Activated T-helper 1 cell treated with anti-CD3 and anti-CD28 coated beads, Interleukin-2, amount 50 U/mL, for 16 hours (primary cell): ENCODE measurements at regions not wholly inside any gene's neighbourhood (a gene's known extent, or its start where the extent isn't known, plus 50 kb on each side); places are given as distances from the start of the nearest gene placed in this dataset.

Experiments used
- DNase-seq, 2 donors: peaks; one replicate each; pipeline ENCODE4 v3.0.0-alpha.2; 2020; ENCODE audit warnings: low read depth in 1 of 2, low spot score in 1 of 2

- DNase-seq, result no peak
These were observed 88.6 kb downstream of the KLF12 start for GRCh38 chr13:74045583-74045982.

DNA sequence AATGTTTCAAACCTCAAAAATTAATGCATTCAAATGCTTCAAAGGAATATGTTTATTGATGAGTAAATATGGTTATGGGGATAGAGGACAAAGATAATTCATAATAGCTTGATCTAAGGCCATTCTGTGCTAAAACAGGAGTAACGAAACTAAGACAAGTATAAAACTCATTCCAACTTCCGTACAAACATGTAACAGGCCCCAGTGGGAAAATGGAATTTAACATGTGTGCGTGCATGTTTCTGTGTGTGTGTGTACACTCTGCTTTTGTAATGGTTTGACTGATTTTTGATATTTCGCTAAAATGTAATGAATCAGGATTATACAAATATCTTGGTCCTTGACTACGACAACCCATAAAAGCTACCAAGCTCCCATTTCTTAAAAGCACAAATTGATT is 91.0 kb downstream of the KLF12 start:
- DNase-seq, result no peak

DNA sequence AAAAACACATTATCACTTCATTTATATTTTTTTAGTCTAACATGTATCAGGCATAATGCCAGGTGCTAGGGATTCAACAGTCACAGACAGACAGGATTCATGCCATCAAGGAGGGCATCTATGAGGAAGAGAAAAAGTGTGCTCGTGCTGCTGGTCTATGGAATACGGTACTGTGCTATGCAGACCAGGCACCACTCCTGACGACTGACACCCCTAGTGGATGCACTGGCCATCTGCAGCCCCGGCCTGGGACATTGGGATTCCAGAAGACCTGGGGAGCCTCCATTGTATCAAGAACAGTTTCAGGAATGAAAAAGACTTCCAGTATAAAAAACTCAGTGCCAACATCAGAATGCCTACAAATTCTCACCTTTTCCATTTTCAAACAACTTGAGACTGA is 94.0 kb downstream of the KLF12 start:
- DNase-seq, result no peak

GRCh38 chr13:74039667-74040066 is 94.5 kb downstream of the KLF12 start:
- no peak for DNase-seq

- DNase-seq, result no peak
These were observed 95.0 kb downstream of the KLF12 start for GRCh38 chr13:74039154-74039553.

DNA sequence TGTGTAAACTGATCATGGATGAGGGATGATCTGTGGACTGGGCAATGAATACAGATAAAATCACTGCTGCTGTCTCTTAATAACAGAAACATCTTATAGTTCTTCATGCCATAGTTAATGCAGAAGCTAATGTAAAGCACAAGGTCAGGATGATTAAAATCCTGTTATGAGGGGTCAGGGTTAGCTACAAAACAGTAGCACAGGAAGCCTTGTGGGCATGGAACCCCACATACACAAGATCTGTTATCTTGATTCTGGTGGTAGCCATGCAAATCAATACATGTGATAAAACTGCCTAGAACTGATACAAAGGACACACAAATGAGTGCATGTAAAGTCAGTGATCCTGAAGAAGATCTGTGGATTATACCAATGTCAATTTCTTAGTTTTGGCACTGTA is 96.4 kb downstream of the KLF12 start:
- DNase-seq, result no peak

- DNase-seq, result no peak
These were observed 97.8 kb downstream of the KLF12 start for GRCh38 chr13:74036373-74036772.

DNA sequence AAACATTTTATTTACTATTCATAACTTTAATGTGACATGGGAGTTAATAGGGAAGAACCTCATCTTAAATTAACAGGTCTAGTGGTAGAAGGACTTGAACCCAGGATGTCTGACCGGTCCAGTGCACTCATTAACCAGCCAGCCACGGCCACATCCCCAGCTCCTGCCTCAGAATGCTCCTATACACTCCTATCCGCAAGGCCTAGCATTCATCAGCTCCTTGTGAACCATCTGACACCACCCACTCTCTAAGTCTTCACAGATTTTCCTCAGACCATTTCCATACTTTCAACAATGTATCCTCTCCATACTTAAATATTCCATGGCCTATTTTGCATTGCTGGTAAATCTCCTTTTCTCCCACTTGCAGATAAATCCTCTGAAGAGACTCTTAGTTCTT is 98.3 kb downstream of the KLF12 start:
- DNase-seq, result no peak

DNA sequence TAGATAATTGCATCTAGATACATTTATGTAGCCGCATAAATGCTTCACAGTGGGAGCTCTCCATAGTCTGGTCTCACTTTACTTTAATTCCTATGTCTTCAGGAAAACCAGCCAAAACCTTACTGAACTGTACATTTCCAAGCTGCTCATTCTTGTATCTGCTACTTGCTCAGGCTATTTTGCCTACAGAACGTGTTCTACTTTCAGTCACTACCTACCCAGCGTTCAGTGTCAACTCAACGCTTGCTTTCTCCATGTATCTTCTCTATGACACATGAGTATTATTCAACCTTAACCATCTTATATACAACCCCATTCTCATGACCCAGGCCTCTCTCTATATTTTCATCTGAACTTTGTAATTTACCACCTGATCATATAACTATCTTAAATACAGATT is 101.9 kb downstream of the KLF12 start:
- no peak for DNase-seq

DNA sequence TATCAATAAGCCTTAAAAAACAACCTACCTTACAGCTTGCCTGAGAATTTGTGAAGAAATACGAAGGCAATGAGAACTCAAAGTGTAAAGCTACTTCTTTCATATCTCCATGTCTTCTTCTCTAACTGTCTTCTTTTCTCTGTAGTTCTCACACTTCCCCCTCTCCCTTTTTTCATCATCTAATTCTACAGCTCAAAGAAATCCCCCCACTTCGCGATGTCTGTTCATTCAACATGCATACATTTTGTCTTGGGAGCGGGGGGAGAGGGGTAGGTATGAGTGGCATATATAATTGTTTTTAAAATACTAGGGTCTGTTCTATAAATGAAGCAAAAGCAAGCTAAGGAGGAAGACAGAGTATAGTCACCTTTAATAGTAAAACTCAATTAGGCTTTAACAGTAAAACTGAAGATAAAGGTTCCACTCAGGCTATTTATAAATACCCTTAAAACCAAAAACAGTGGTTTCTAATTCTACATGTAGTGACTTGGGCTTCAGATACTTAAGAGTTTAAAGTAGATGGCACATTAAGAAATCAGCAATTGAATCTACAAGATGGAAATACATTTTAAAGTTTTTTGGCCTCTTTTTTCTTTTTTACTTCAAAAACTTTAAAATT is 106.9 kb downstream of the KLF12 start:
- no peak for DNase-seq

- DNase-seq, result peak; percentile 35 to 50
These were observed 107.5 kb downstream of the KLF12 start for GRCh38 chr13:74026753-74027152.

DNA sequence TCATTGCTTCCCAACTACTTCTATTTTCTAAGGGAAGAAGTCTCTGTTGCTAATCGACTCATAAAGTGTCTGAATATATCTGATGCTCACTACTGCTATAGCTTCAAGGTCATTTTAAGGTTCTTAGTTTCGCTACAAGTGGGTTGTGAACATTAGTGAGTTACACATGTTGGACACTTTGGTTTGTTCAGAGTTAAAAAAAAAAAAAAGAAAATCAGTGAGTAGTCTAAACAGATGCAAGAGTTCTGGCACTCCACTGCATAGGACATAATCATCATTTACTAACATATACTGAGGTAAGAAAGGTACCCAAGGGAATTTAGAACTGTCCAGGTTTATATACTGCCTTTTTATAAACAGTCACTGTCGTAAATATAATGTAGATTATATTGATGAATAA is 108.8 kb downstream of the KLF12 start:
- DNase-seq, result no peak

DNA sequence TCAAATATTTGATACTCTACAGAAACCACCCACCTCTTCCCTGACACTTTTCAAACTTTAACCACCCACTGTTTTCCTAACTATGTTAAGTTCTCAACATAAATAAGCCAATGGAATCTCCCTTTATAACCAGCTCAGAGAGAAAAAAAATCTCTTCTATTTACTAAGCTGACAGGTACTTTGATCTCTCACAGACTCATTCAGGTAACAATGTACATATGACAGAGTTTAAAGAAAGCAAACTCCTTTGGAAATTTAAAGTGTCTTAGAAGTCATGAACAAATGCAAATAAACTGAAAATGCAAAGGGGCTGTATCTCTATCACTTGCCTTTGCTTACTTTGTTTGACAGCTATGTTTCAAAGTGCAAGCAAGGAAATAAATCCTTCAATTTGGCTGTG is 109.3 kb downstream of the KLF12 start:
- DNase-seq, result no peak

GRCh38 chr13:74024314-74024713 is 109.9 kb downstream of the KLF12 start:
- no peak for DNase-seq

DNA sequence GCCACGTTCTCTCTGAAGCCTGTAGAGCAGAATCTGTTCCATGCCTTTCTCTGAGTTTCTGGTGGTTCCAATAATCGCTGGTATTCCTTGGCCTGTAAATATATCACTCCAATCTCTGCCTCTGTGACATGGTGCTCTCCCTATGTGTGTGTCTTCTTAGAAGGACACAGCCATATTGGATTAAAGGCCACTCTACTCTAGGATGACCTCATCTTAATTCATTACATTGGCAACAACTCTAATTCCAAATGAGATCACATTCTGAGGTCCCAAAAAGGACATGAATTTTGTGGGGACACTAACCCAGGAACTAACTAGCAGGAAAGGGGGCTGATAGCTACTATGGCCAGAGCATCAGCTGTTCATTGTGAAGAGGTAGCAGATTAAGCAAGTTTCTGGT is 110.7 kb downstream of the KLF12 start:
- DNase-seq, result no peak

DNA sequence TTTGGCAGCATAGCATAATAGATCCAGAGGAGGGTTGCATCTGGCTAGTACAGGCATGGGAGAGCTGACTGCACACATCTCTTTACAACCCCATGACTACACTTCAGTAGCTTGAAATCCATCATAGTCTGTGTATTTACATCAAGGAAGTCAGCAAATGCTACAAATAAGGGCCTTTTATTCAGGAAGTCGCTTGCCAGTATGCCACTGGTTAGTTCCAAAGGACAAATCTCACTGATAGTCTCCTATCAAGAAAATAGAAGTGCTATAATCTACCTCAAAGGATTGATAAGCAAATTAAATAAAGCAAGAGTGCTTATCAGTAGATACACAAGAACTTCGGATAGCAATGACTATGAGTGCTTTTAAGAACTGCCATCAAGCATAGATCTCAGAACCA is 112.7 kb downstream of the KLF12 start:
- DNase-seq, result no peak

GRCh38 chr13:74018062-74018431 is 116.2 kb downstream of the KLF12 start:
- no peak for DNase-seq

GRCh38 chr13:74017301-74018061 is 116.7 kb downstream of the KLF12 start:
- no peak for DNase-seq

- no peak for DNase-seq
These were observed 119.1 kb downstream of the KLF12 start for GRCh38 chr13:74015137-74015536.

DNA sequence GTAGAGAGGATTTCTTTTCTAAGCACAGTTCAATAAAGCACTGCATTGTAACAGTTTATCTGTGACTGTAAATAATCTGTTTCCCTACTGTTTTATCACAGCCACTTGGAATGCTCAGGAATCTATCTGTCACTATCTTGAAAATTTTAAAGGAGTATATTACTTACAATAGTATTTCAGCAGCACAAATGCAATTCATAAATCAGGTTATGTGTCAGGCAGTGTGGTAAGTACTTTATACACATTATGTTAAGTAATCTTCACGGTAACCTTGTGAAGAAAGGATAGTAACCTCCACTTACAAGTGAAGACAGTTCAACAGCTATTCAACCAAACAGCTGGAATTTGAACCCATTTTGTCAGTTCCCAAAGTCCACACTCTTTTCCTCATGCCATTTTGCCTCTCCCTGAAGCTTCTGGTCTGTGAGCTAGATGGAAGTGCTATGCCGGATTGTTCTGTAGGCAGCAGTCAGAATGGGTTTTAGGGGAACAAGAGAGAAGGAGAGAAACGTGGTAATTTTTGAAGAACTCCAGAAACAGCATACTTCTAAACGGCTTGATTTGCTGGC is 125.0 kb downstream of the KLF12 start:
- DNase-seq, result no peak

- no peak for DNase-seq
These were observed 127.5 kb downstream of the KLF12 start for GRCh38 chr13:74006666-74007065.

DNA sequence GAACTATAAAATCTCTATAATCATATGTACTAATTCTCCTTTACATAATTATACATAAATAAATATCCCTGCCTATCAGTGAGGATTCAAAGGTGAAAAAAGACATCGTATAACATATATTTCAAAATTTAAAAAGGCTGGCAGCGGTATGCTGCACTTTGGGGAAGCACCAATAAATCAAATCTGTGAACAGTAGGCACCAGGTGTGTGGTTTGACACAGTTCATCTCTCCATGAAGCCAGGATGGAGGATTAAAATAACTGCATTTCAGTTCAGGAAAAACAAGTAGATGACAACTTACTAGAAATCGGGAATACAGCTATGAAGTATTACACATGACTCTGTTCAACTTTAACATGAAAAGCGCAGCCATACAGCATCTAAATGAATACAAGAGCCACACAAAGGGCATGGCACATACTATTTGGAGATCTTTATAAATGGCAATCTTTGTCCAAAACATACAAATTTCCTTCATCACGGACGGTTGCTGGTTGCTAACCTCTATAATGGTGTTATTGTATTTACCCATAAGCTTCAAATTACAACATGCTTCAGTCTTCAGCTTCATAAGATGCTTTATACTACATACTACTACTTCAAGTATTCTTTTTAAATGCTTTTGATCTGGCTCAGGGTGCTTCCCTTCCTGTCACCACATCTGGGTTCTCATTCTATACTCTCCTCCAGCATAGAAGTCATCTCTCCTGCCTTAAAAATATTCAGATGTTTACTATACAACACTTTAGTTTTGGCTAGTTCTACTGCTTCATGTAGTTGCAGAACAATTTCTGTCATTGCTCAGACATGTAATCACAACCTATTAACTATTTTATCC is 128.7 kb downstream of the KLF12 start:
- no peak for DNase-seq
